CD4-positive, alpha-beta T cell treated with Interferon gamma for 1 hour (primary cell): ENCODE measurements at regions not wholly inside any gene's neighbourhood (a gene's known extent, or its start where the extent isn't known, plus 50 kb on each side); places are given as distances from the start of the nearest gene placed in this dataset.
"Not testable (repeated sequence)": the region's sequence is repeated elsewhere in the genome, so short reads cannot be mapped to it uniquely, and the experiment has no call there.

Experiments
- DNase-seq: peaks from one replicate; pipeline ENCODE4 v3.0.0-alpha.2; 2020

GRCh38 chr15:79675982-79676381 is 220.8 kb downstream of the MTHFS start:
- DNase-seq: no peak

GRCh38 chr15:79676621-79677020 is 220.2 kb downstream of the MTHFS start:
- DNase-seq: no peak

GRCh38 chr15:79677241-79677640 is 219.6 kb downstream of the MTHFS start:
- no peak for DNase-seq

- DNase-seq: no peak
These were observed 218.6 kb downstream of the MTHFS start for GRCh38 chr15:79678032-79678701.

- no peak for DNase-seq
These were observed 216.1 kb downstream of the MTHFS start for GRCh38 chr15:79680720-79681119.

GRCh38 chr15:79682285-79682684 is 214.5 kb downstream of the MTHFS start:
- no peak for DNase-seq

GRCh38 chr15:79682851-79683288 is 213.9 kb downstream of the MTHFS start:
- no peak for DNase-seq

GRCh38 chr15:79689030-79689429 is 207.8 kb downstream of the MTHFS start:
- DNase-seq: no peak

- no peak for DNase-seq
These were observed 195.8 kb downstream of the MTHFS start for GRCh38 chr15:79700951-79701480.

- no peak for DNase-seq
These were observed 194.2 kb downstream of the MTHFS start for GRCh38 chr15:79702621-79703020.

- no peak for DNase-seq
These were observed 175.6 kb downstream of the MTHFS start for GRCh38 chr15:79721256-79721655.

GRCh38 chr15:79724312-79724711 is 172.5 kb downstream of the MTHFS start:
- DNase-seq: no peak

- DNase-seq: no peak
These were observed 172.0 kb downstream of the MTHFS start for GRCh38 chr15:79724804-79725203.

- DNase-seq: no peak
These were observed 167.9 kb downstream of the MTHFS start for GRCh38 chr15:79728867-79729266.

- DNase-seq: no peak
These were observed 160.3 kb downstream of the MTHFS start for GRCh38 chr15:79736435-79737000.

- no peak for DNase-seq
These were observed 158.7 kb downstream of the MTHFS start for GRCh38 chr15:79738143-79738542.

- DNase-seq: no peak
These were observed 156.3 kb downstream of the MTHFS start for GRCh38 chr15:79740561-79740960.

GRCh38 chr15:79743032-79743431 is 153.8 kb downstream of the MTHFS start:
- no peak for DNase-seq

GRCh38 chr15:79744485-79744884 is 152.3 kb downstream of the MTHFS start:
- not testable (repeated sequence) for DNase-seq

- DNase-seq: no peak
These were observed 140.4 kb downstream of the MTHFS start for GRCh38 chr15:79756365-79756764.

GRCh38 chr15:79765081-79765480 is 131.7 kb downstream of the MTHFS start:
- DNase-seq: no peak

GRCh38 chr15:79769069-79769481 is 127.7 kb downstream of the MTHFS start:
- no peak for DNase-seq

GRCh38 chr15:79769933-79770759 is 126.7 kb downstream of the MTHFS start:
- no peak for DNase-seq

- no peak for DNase-seq
These were observed 123.7 kb downstream of the MTHFS start for GRCh38 chr15:79773128-79773527.
